HFFc6 (cell line): ENCODE measurements at regions not wholly inside any gene's neighbourhood (a gene's known extent, or its start where the extent isn't known, plus 50 kb on each side); places are given as distances from the start of the nearest gene placed in this dataset.

Source experiments
- DNase-seq: peaks from one replicate; pipeline ENCODE4 v3.0.0-alpha.2; 2018
- H3K27ac Mint-ChIP-seq: 2 replicates; pipeline ENCODE4 v1.8.0; 2020; ENCODE audit warnings: mild to moderate bottlenecking, mixed read lengths
- H3K27me3 Mint-ChIP-seq: 2 replicates; pipeline ENCODE4 v1.8.0; 2021; ENCODE audit warnings: mild to moderate bottlenecking, moderate library complexity, mixed read lengths; ENCODE audit not compliant: insufficient read depth
- H3K36me3 Mint-ChIP-seq: 2 replicates; pipeline ENCODE4 v1.8.0; 2021; ENCODE audit warnings: low read depth, mixed read lengths
- H3K4me1 Mint-ChIP-seq: 2 replicates; pipeline ENCODE4 v1.8.0; 2020; ENCODE audit warnings: low read depth, mixed read lengths
- H3K4me3 Mint-ChIP-seq: 2 replicates; pipeline ENCODE4 v1.8.0; 2020; ENCODE audit warnings: mild to moderate bottlenecking, moderate library complexity, mixed read lengths
- H3K9me3 Mint-ChIP-seq: 2 replicates; pipeline ENCODE4 v1.8.0; 2020; ENCODE audit warnings: mild to moderate bottlenecking, mixed read lengths
- TF ChIP-seq, protein P1 (sequence below): fragments of 200-600 bp; sonication (generic); IDR thresholded peaks from 2 replicates; pipeline ENCODE4 v1.5.0; 2021; ENCODE audit warnings: antibody characterized with exemption, mild to moderate bottlenecking

DNA sequence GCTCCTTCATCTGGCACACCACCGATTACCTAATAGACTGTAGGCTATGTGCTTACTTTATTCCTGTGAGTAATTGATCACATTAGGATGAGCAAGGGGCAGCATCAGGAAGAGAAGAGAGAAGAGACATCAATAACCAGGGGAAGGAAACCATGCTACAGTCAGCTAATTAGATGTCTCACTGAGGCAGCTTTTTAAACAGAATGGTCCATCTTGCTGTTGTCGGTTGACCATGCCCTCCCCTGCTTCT is 278.4 kb downstream of the RPLP1 start:
- Mint-ChIP-seq H3K36me3 (no peaks in the 10 kb centered on the region), H3K27ac (no peak overlapping the region), H3K4me1 (no peaks in the 10 kb centered on the region), H3K9me3 (no peaks in the 10 kb centered on the region), H3K27me3 (peaks cover 47% of the 10 kb centered on the region), H3K4me3 (no peak overlapping the region)
- DNase-seq, result no peak
- TF ChIP-seq, protein P1, sequence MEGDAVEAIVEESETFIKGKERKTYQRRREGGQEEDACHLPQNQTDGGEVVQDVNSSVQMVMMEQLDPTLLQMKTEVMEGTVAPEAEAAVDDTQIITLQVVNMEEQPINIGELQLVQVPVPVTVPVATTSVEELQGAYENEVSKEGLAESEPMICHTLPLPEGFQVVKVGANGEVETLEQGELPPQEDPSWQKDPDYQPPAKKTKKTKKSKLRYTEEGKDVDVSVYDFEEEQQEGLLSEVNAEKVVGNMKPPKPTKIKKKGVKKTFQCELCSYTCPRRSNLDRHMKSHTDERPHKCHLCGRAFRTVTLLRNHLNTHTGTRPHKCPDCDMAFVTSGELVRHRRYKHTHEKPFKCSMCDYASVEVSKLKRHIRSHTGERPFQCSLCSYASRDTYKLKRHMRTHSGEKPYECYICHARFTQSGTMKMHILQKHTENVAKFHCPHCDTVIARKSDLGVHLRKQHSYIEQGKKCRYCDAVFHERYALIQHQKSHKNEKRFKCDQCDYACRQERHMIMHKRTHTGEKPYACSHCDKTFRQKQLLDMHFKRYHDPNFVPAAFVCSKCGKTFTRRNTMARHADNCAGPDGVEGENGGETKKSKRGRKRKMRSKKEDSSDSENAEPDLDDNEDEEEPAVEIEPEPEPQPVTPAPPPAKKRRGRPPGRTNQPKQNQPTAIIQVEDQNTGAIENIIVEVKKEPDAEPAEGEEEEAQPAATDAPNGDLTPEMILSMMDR, result no peak

DNA sequence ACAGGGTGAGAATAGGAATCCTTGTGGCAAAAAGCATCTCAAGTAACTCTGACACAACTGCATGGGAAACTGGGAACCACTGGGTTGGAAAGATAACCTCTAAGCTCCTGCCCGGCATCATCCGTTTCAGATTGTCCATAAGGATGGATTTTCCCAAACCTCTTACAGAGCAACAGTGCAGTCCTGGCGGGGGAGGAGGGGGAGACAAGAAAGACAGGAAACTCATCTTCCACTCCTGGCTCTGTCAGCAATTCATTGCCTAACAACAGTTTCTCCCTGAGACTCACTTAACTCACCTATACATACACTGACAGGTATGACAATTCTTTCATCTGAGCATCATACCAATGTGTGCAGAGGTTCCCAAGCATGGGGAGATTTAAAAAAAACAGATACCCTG is 279.0 kb downstream of the RPLP1 start:
- DNase-seq, result no peak
- H3K27me3 Mint-ChIP-seq, result peaks cover 42% of the 10 kb centered on the region
- no peak overlapping the region for H3K27ac Mint-ChIP-seq
- TF ChIP-seq, protein P1, result no peak
- H3K9me3 Mint-ChIP-seq, result no peaks in the 10 kb centered on the region
- no peak overlapping the region for H3K4me3 Mint-ChIP-seq
- H3K36me3 Mint-ChIP-seq, result no peaks in the 10 kb centered on the region
- no peaks in the 10 kb centered on the region for H3K4me1 Mint-ChIP-seq

DNA sequence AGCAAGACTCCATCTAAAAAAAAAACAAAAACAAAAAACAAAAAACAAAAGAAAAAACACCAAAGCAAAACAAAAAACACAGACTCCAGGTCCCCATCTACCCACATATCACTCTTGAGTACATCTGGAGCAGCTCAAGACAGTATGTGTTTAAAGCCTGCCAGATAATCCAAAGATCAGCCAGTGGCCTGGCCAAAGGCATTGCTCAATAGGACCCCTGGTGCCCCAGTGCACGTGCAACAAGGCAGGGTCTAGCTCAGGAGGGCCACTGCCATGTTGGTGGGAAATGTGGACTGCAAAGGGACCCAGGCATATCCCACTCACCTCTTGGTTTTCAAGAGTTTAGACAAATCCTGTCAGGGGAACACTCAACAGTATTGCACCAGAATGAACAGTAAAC is 279.5 kb downstream of the RPLP1 start:
- no peaks in the 10 kb centered on the region; the same call in 1 of the 2 replicates for H3K9me3 Mint-ChIP-seq
- no peak for DNase-seq
- no peaks in the 10 kb centered on the region for H3K4me1 Mint-ChIP-seq
- TF ChIP-seq, protein P1, result no peak
- H3K4me3 Mint-ChIP-seq, result no peak overlapping the region
- H3K27me3 Mint-ChIP-seq, result peaks cover 44% of the 10 kb centered on the region
- H3K36me3 Mint-ChIP-seq, result no peaks in the 10 kb centered on the region
- no peak overlapping the region for H3K27ac Mint-ChIP-seq

DNA sequence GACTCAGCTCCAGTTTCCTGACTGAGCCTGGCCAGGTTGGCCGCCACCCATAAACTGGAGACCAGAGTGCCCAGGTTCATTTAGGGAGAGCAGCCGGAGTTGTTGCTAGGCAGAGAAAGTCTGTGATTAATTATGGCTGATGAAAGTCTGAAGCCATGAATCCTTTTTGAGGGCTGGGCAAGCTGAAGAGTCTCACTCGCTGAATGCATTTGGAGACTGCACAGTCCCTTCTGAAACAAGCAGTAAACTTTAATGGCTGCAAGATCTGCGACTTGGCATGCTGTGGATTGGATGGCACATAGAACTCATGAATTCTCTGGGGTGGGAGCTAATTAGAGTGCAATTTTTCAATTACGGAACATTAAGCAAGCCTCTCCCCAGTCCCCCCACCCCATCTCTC is 282.1 kb downstream of the RPLP1 start:
- TF ChIP-seq, protein P1, result no peak
- no peak for DNase-seq
- Mint-ChIP-seq H3K27ac (no peak overlapping the region), H3K27me3 (peaks cover 59% of the 10 kb centered on the region), H3K36me3 (no peaks in the 10 kb centered on the region), H3K4me1 (no peaks in the 10 kb centered on the region), H3K4me3 (no peak overlapping the region), H3K9me3 (no peaks in the 10 kb centered on the region; the same call in none of the 2 replicates)

GRCh38 chr15:69735121-69735520 is 282.5 kb downstream of the RPLP1 start:
- Mint-ChIP-seq H3K9me3 (peaks cover 4% of the 10 kb centered on the region), H3K27me3 (peaks cover 60% of the 10 kb centered on the region), H3K4me1 (no peaks in the 10 kb centered on the region), H3K36me3 (peaks cover 3% of the 10 kb centered on the region; the same call in 1 of the 2 replicates), H3K27ac (no peak overlapping the region), H3K4me3 (no peak overlapping the region)
- TF ChIP-seq, protein P1, result no peak
- no peak for DNase-seq

- no peak overlapping the region for H3K27ac Mint-ChIP-seq
- H3K4me3 Mint-ChIP-seq, result no peak overlapping the region
- no peak for DNase-seq
- peaks cover 14% of the 10 kb centered on the region for H3K9me3 Mint-ChIP-seq
- peaks cover 54% of the 10 kb centered on the region for H3K27me3 Mint-ChIP-seq
- H3K4me1 Mint-ChIP-seq, result no peaks in the 10 kb centered on the region
- TF ChIP-seq, protein P1, result no peak
- H3K36me3 Mint-ChIP-seq, result peaks cover 9% of the 10 kb centered on the region; the same call in 1 of the 2 replicates
These were observed 283.5 kb downstream of the RPLP1 start for GRCh38 chr15:69736161-69736560.
